HEK293T (cell line): ENCODE measurements at regions not wholly inside any gene's neighbourhood (a gene's known extent, or its start where the extent isn't known, plus 50 kb on each side); places are given as distances from the start of the nearest gene placed in this dataset.

ENCODE experiments used
- CTCF ChIA-PET: fragments of 350-600 bp; formaldehyde crosslinking; extraction: SDS; loops from one replicate; lab custom pipeline; 2021; ENCODE audit warnings: antibody characterized with exemption, inconsistent platforms; lab: Yijun Ruan, JAX
- POLR2A ChIA-PET: fragments of 350-600 bp; formaldehyde crosslinking; extraction: SDS; loops from one replicate; lab custom pipeline; 2020; ENCODE audit warnings: antibody characterized with exemption, inconsistent platforms; lab: Yijun Ruan, JAX
- DNase-seq: peaks from one replicate; pipeline ENCODE4 v3.0.0; 2012; ENCODE audit warnings: mixed read lengths; ENCODE audit errors: extremely low spot score
- ARNT ChIP-seq: fragments of 450-650 bp; IDR thresholded peaks from 2 replicates; pipeline ENCODE4 v1.6.1; 2017; ENCODE audit warnings: mild to moderate bottlenecking
- BHLHE40 ChIP-seq: fragments of 450-650 bp; IDR thresholded peaks from 2 replicates; pipeline ENCODE4 v1.6.1; 2016; ENCODE audit warnings: mild to moderate bottlenecking, moderate library complexity, borderline replicate concordance
- CTBP1 ChIP-seq: fragments of 450-650 bp; IDR thresholded peaks from 2 replicates; pipeline ENCODE4 v1.6.1; 2016; ENCODE audit warnings: borderline replicate concordance
- ELF4 ChIP-seq: fragments of 450-650 bp; IDR thresholded peaks from 2 replicates; pipeline ENCODE4 v1.6.1; 2017; ENCODE audit warnings: antibody characterized with exemption
- FOXA1 ChIP-seq: fragments of 450-650 bp; IDR thresholded peaks from 2 replicates; pipeline ENCODE4 v1.6.1; 2016; ENCODE audit warnings: mild to moderate bottlenecking
- FOXK2 ChIP-seq: fragments of 450-650 bp; IDR thresholded peaks from 2 replicates; pipeline ENCODE4 v1.6.1; 2016; ENCODE audit warnings: mild to moderate bottlenecking
- FOXM1 ChIP-seq: fragments of 450-650 bp; IDR thresholded peaks from 2 replicates; pipeline ENCODE4 v1.6.1; 2017; ENCODE audit warnings: mild to moderate bottlenecking, borderline replicate concordance
- HDGF ChIP-seq: fragments of 450-650 bp; IDR thresholded peaks from 2 replicates; pipeline ENCODE4 v1.6.1; 2017; ENCODE audit warnings: antibody characterized with exemption, borderline replicate concordance
- L3MBTL2 ChIP-seq: fragments of 450-650 bp; conservative IDR thresholded peaks from 2 replicates; pipeline ENCODE4 v1.6.1; 2016; ENCODE audit warnings: mild to moderate bottlenecking
- LEF1 ChIP-seq: fragments of 450-650 bp; IDR thresholded peaks from 2 replicates; pipeline ENCODE4 v1.6.1; 2017; ENCODE audit warnings: mild to moderate bottlenecking, borderline replicate concordance
- NFRKB ChIP-seq: fragments of 450-650 bp; IDR thresholded peaks from 2 replicates; pipeline ENCODE4 v1.6.1; 2016; ENCODE audit warnings: mild to moderate bottlenecking, moderate library complexity
- SP1 ChIP-seq: fragments of 450-650 bp; IDR thresholded peaks from 2 replicates; pipeline ENCODE4 v1.6.1; 2017
- SUZ12 ChIP-seq: fragments of 450-650 bp; IDR thresholded peaks from 2 replicates; pipeline ENCODE4 v1.6.1; 2016; ENCODE audit warnings: mild to moderate bottlenecking
- TARDBP ChIP-seq: fragments of 450-650 bp; IDR thresholded peaks from 2 replicates; pipeline ENCODE4 v1.6.1; 2016
- ZNF384 ChIP-seq: fragments of 450-650 bp; IDR thresholded peaks from 2 replicates; pipeline ENCODE4 v1.6.1; 2016
- TF ChIP-seq, protein P1 (sequence below): fragments of 450-650 bp; IDR thresholded peaks from 2 replicates; pipeline ENCODE4 v1.6.1; 2016

DNA sequence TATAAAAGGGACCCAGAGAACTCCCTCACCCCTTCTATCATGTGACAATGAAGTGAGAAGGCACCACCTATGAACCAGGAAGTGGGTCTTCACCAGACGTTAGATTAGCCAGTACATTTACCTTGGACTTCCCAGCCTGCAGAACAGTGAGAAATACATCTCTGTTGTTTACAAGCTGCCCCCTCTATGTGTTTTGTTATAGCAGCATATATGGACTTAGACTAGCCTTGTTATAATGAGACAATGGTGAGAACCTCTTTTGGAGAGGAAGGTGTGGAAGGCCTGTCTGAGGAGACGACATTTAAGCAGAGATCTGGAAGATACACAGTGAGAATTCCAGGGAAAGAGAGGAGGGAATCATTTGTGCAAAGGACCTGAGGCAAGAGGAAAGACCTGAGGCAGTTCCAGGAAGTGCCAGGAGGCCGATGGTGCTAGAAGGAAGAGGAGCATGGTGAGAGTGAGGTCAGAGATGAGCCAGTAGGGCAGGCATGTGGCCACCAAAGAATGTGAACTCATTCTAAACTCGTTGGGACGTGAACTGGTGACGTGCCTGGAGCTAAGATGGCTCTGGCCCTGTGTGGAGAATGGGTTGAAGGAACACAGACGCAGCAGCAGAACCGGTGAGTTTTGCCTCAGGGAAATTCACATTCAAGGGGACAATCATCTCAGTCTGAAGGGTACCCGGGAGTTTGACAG lies 98.9 kb upstream of the IRF2BP2 start:
- no peak for DNase-seq
- ChIA-PET POLR2A (no interaction called here), CTCF (no interaction called here)
- TF ChIP-seq BHLHE40 (no peak), FOXK2 (no peak)

DNA sequence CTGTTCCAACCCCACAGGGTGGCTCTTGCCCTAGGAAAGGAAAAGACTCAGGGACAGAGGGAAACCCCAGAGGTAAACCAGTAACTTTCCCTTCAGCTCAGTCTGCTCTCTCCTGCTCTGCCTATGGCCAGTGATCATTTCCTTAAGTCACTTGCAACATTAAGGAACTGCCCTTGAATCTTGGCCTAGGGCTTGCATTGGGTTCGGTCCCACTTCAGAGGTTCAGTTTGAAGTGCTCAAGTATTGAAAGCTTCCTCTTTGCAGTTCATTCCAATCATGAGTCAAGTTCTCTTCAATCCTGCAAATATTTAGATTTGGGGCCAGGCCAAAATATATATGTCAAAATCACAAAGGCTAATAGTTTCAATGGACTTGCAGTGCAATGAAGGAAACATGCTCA lies 97.7 kb upstream of the IRF2BP2 start:
- POLR2A ChIA-PET, result interaction anchor here (1.0 to 1.5 kb wide), 3 partner anchors 9 to 97 kb away, joined by 3 to 6 read pairs (median 4); partner anchors contain the start of gene IRF2BP2

DNA sequence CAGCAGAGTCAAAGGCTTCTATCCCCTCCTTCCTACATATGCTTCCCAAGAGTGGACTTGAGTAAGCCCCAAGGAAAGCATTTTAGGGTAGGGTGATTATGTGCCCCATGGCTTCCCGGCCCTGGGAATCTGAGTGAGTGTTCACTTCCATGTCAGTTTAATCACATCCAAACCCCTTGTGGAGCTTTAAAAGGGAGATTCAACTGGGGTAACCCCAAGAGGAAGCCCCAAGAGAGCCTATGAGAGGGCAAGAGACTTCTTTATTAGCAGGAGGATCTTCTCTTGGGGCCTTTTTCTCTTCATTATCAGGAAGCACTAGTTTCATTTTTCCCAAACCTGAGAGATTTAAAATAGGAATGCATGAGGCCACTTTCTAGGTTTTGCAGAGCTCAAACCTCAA lies 97.0 kb upstream of the IRF2BP2 start:
- no peak for DNase-seq
- CTCF ChIA-PET, result interaction anchor here (0.9 to 1.2 kb wide), 2 partner anchors 12 to 208 kb away, joined by 3 read pairs; no protein-coding TSS in a partner anchor
- POLR2A ChIA-PET, result interaction anchor here (1.0 to 1.5 kb wide), 3 partner anchors 9 to 96 kb away, joined by 3 to 6 read pairs (median 4); partner anchors contain the start of gene IRF2BP2
- no peak for TF ChIP-seq CTBP1
- TF ChIP-seq TARDBP, result no peak
- TF ChIP-seq NFRKB, result no peak
- no peak for TF ChIP-seq FOXM1
- TF ChIP-seq FOXA1, result no peak
- TF ChIP-seq LEF1, result no peak
- no peak for TF ChIP-seq ARNT
- TF ChIP-seq HDGF, result no peak
- no peak for TF ChIP-seq FOXK2
- TF ChIP-seq SP1, result no peak
- no peak for TF ChIP-seq L3MBTL2
- no peak for TF ChIP-seq BHLHE40
- TF ChIP-seq, protein P1, sequence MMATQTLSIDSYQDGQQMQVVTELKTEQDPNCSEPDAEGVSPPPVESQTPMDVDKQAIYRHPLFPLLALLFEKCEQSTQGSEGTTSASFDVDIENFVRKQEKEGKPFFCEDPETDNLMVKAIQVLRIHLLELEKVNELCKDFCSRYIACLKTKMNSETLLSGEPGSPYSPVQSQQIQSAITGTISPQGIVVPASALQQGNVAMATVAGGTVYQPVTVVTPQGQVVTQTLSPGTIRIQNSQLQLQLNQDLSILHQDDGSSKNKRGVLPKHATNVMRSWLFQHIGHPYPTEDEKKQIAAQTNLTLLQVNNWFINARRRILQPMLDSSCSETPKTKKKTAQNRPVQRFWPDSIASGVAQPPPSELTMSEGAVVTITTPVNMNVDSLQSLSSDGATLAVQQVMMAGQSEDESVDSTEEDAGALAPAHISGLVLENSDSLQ, result no peak
- TF ChIP-seq ELF4, result no peak
- TF ChIP-seq SUZ12, result no peak
- no peak for TF ChIP-seq ZNF384

More for the DNA sequence above, 97.7 kb upstream of the IRF2BP2 start:
- CTCF ChIA-PET, result interaction anchor here (0.9 kb wide), 1 partner anchor 209 kb away, joined by 3 read pairs; no protein-coding TSS in a partner anchor
- no peak for DNase-seq
- TF ChIP-seq BHLHE40 (no peak), TARDBP (no peak), LEF1 (no peak), ELF4 (no peak), CTBP1 (no peak), FOXM1 (no peak), L3MBTL2 (no peak), FOXK2 (no peak), HDGF (no peak)

DNA sequence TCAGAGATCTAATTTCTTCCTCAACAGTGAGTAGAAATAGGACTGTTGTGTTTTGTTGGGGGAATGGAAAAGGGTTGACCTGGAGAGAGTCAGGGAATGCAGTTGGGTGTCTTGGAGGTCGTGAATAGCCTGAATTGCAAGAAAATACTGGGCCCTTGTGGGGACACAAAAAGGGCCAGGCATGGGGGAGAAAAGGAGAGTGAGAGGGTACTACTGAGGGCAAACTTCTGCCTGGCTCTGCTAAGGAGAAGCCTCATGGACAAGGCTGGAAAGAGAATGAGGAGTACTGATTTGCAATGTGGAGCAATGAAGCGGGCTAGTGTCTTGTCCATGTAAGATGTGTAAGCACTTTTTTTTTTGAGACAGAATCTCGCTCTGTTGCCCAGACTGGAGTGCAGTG lies 96.2 kb upstream of the IRF2BP2 start:
- TF ChIP-seq ZNF384 (no peak), ARNT (no peak), FOXA1 (no peak), SUZ12 (no peak), BHLHE40 (no peak), HDGF (no peak), NFRKB (no peak), SP1 (no peak), FOXK2 (no peak), FOXM1 (no peak), CTBP1 (no peak), TARDBP (no peak)
- POLR2A ChIA-PET, result interaction anchor here (7.0 kb wide), 1 partner anchor 19 kb away, joined by 53 read pairs; no protein-coding TSS in a partner anchor
- CTCF ChIA-PET, result interaction anchor here (1.2 kb wide), 1 partner anchor 13 kb away, joined by 3 read pairs; no protein-coding TSS in a partner anchor
- DNase-seq, result no peak

DNA sequence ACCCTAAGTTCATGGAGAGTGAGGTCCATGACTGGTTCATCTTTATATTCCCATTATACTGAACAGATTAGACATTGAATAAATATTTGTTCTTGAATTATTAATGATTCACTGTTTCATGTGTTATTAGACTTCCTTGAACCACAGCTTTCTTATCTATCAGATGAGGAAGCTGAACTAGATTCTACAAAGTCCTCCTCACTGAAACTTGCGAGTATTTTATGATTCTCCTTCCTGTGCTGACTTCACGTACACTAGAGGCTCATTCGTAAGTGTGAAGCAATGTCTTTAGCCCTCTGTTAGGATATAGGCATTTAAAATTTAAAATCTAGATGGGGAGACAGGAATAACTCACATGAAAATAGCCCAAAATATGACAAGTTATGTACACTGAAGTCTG lies 95.6 kb upstream of the IRF2BP2 start:
- DNase-seq, result no peak
- ChIA-PET POLR2A (interaction anchor here (7.0 kb wide), 2 partner anchors 19 to 94 kb away, joined by 53 to 71 read pairs; partner anchors contain the start of gene IRF2BP2), CTCF (interaction anchor here (1.2 to 1.3 kb wide), 2 partner anchors 11 to 14 kb away, joined by 3 read pairs; no protein-coding TSS in a partner anchor)
- TF ChIP-seq SP1, result no peak

DNA sequence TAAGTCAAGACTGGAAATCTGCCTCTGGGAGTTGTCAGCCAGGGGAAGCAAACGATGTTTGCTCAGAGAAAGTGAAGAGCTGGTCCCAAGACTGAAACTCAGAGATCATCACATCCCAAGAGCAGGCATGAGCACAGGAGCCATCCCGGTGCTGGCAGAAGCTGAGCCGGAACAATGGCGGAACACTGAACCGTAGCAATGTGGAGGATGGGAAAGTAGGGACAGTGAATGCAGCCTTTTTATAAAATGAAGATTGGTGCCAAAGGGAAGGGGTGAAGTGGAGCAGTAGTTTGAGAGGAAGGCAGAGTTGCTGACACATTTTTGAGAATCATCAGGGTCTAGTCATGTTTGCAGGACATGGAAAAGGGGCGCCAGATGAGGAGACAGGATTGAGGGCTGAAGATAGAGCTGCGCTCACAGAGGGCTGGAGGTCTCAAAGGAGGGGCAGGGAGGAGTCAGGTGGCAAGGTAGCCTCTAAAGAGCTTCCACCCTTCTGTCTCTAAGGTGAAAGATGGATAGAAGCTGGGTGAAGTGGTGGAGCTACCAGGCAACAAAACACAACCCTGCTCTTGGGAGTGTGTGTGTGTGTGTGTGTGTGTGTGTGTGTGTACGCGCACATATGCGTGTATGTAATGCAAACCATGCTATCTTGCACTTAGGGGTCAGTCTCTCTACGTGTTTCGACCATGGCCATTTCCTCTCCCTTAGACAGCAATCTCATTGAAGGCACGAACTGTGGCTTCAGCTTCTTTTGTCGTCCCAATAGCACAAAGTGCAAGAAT lies 94.3 kb upstream of the IRF2BP2 start:
- no peak for DNase-seq
- POLR2A ChIA-PET, result interaction anchor here (1.3 to 7.0 kb wide), 3 partner anchors 20 to 101 kb away, joined by 3 to 71 read pairs (median 53); partner anchors contain the start of gene IRF2BP2
- CTCF ChIA-PET, result interaction anchor here (0.8 to 1.3 kb wide), 2 partner anchors 8 to 10 kb away, joined by 3 read pairs; no protein-coding TSS in a partner anchor
- TF ChIP-seq, protein P1, result no peak
- TF ChIP-seq SP1, result no peak
- TF ChIP-seq HDGF, result no peak
- TF ChIP-seq BHLHE40, result no peak
- no peak for TF ChIP-seq CTBP1
- no peak for TF ChIP-seq SUZ12
- TF ChIP-seq ELF4, result no peak
- no peak for TF ChIP-seq FOXM1
- no peak for TF ChIP-seq FOXK2
- no peak for TF ChIP-seq LEF1
- no peak for TF ChIP-seq FOXA1
- TF ChIP-seq TARDBP, result no peak
- no peak for TF ChIP-seq L3MBTL2
- TF ChIP-seq ARNT, result no peak
